ENCODE measurements at regions not wholly inside any gene's neighbourhood (a gene's known extent, or its start where the extent isn't known, plus 50 kb on each side); places are given as distances from the start of the nearest gene placed in this dataset.

DNA sequence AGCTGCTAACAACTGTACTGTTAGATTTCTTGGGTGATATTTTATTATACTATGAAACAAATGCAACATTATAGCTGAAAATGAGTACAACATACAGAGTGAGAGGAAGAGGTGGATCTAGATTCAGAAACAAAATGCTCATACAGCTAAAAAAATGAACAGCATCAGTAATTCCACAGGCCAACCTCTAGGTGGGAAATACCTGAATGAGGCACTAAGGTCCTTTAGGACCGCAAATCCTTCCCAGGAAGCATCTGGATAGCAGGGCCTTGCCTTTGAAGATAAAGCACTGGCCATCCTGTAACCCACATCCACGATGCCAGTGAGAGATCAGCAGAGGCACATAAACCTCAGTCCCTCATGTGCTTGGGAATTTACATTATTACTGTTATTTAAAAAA, 310.8 kb downstream of the YTHDC2 start:
- Histone ChIP-seq H3K27ac (ENCODE audit: insufficient read length, low read depth, low read length) (no peak overlapping the region), H4K91ac (ENCODE audit: insufficient read length, low read depth, low read length) (no peak overlapping the region), H3K9ac (ENCODE audit: extremely low read depth, insufficient read length, low read length) (no peak overlapping the region), H3K4me1 (ENCODE audit: insufficient read depth, low read length) (no peaks in the 10 kb centered on the region), H3K9me3 (ENCODE audit: control insufficient read depth, low read depth, low read length) (no peaks in the 10 kb centered on the region), H2BK120ac (ENCODE audit: low read depth, low read length, poor library complexity, severe bottlenecking) (no peak overlapping the region), H3K18ac (ENCODE audit: insufficient read length, low read depth, low read length) (no peak overlapping the region), H3K79me2 (ENCODE audit: insufficient read depth, low read length) (no peaks in the 10 kb centered on the region), H3K4ac (ENCODE audit: low read depth, low read length) (no peak overlapping the region), H3K14ac (ENCODE audit: insufficient read depth, low read length) (no peak overlapping the region), H2AFZ (ENCODE audit: low read length) (no peak overlapping the region), H4K8ac (replicated peaks; ENCODE audit: insufficient read length, low read depth, low read length) (no peak overlapping the region), H2BK20ac (ENCODE audit: low read depth, low read length, poor library complexity, severe bottlenecking) (no peak overlapping the region), H2AK5ac (ENCODE audit: insufficient read length, low read length) (no peak overlapping the region), H3T11ph (ENCODE audit: low read length) (no peak overlapping the region), H3K23ac (ENCODE audit: insufficient read length, low read depth, low read length) (no peak overlapping the region), H4K20me1 (ENCODE audit: control insufficient read depth, insufficient read depth, insufficient read length) (no peaks in the 10 kb centered on the region), H3K79me1 (ENCODE audit: insufficient read depth, low read depth, low read length, poor library complexity, severe bottlenecking) (no peaks in the 10 kb centered on the region), H3K4me2 (ENCODE audit: insufficient read depth, insufficient read length, low read length) (no peak overlapping the region), H3K23me2 (ENCODE audit: insufficient read length, low read depth, low read length, poor library complexity, severe bottlenecking) (no peaks in the 10 kb centered on the region), H2BK5ac (ENCODE audit: insufficient read length, low read length) (no peak overlapping the region), H2BK15ac (ENCODE audit: low read depth, low read length) (no peak overlapping the region), H4K5ac (ENCODE audit: insufficient read length, low read depth, low read length) (no peak overlapping the region), H3K56ac (ENCODE audit: insufficient read length, low read depth, low read length) (no peak overlapping the region), H2BK12ac (ENCODE audit: insufficient read length, low read depth, low read length) (no peak overlapping the region), H3K27me3 (ENCODE audit: insufficient read depth, low read length) (no peaks in the 10 kb centered on the region)
- H3K27me3 Mint-ChIP-seq (ENCODE audit: low read depth), result no peaks in the 10 kb centered on the region
- H3K27ac Mint-ChIP-seq, result no peak overlapping the region
- H3K9me3 Mint-ChIP-seq, result peaks cover 0 to 4% of the 10 kb centered on the region in 2 experiments; a peak in 1 of 5 replicates
- no CpG with 5 or more reads among the region's 2 CpGs for WGBS (ENCODE audit: extremely low coverage, insufficient read length, low lambda C conversion rate)
- 0 out of 7 replicates have a peak, but pooled peaks cover 0 to 4% (median 0%) of the 10 kb centered on the region in 3 experiments for H3K36me3 Mint-ChIP-seq (ENCODE audit: insufficient read depth in 1 of 3, low read depth in 3 of 3)
- DNase-seq, result no peak
- no peaks in the 10 kb centered on the region for H3K4me1 Mint-ChIP-seq
- TF ChIP-seq, protein P1, sequence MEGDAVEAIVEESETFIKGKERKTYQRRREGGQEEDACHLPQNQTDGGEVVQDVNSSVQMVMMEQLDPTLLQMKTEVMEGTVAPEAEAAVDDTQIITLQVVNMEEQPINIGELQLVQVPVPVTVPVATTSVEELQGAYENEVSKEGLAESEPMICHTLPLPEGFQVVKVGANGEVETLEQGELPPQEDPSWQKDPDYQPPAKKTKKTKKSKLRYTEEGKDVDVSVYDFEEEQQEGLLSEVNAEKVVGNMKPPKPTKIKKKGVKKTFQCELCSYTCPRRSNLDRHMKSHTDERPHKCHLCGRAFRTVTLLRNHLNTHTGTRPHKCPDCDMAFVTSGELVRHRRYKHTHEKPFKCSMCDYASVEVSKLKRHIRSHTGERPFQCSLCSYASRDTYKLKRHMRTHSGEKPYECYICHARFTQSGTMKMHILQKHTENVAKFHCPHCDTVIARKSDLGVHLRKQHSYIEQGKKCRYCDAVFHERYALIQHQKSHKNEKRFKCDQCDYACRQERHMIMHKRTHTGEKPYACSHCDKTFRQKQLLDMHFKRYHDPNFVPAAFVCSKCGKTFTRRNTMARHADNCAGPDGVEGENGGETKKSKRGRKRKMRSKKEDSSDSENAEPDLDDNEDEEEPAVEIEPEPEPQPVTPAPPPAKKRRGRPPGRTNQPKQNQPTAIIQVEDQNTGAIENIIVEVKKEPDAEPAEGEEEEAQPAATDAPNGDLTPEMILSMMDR (conservative IDR thresholded peaks at IDR 0.05), result peak; percentile 54
- no peak overlapping the region for H3K4me3 Mint-ChIP-seq
